Sigmoid colon (tissue), 6 donors: ENCODE measurements at regions not wholly inside any gene's neighbourhood (a gene's known extent, or its start where the extent isn't known, plus 50 kb on each side); places are given as distances from the start of the nearest gene placed in this dataset.

Experiments
- DNase-seq: peaks from one replicate; pipeline ENCODE4 v3.0.0-alpha.2; 2019
- H3K27ac ChIP-seq, 4 donors: fragments of 200-600 bp; sonication (generic); one replicate each; pipeline ENCODE4 v1.5.1; 2016 to 2019; ENCODE audit warnings: mild to moderate bottlenecking in 1 of 4
- H3K27me3 ChIP-seq, 3 donors: fragments of 200-600 bp; sonication (generic); one replicate each; pipeline ENCODE4 v1.5.1; 2019; ENCODE audit warnings: mild to moderate bottlenecking in 1 of 3
- H3K36me3 ChIP-seq, 4 donors: fragments of 200-600 bp; sonication (generic); one replicate each; pipeline ENCODE4 v1.5.1; 2016 to 2019
- H3K4me1 ChIP-seq, 4 donors: fragments of 200-600 bp; sonication (generic); one replicate each; pipeline ENCODE4 v1.5.1; 2017 to 2019
- H3K4me3 ChIP-seq, 4 donors: fragments of 200-600 bp; sonication (generic); one replicate each; pipeline ENCODE4 v1.5.1; 2017 to 2019; ENCODE audit warnings: mild to moderate bottlenecking in 2 of 4, moderate library complexity in 1 of 4
- H3K9me3 ChIP-seq, 4 donors: fragments of 200-600 bp in 3 of 4; sonication (generic) in 3 of 4; one replicate each; pipeline versions ENCODE4 v1.5.1 to v1.6.1; 2013 to 2019
- CTCF ChIP-seq, 4 experiments: fragments of 450-650 bp in 3 of 4; fragments of 200-600 bp in 1 of 4; IDR thresholded peaks; one replicate each; pipeline ENCODE4 v1.5.1; 2016 to 2019; ENCODE audit warnings: antibody characterized with exemption in 4 of 4, mild to moderate bottlenecking in 3 of 4, moderate library complexity in 2 of 4
- EP300 ChIP-seq, 4 donors: sonication (generic); formaldehyde crosslinking; IDR thresholded peaks; one replicate each; pipeline ENCODE4 v1.6.1; 2017; ENCODE audit warnings: antibody characterized with exemption in 4 of 4
- POLR2A ChIP-seq, 2 donors: fragments of 450-650 bp; IDR thresholded peaks; one replicate each; pipeline ENCODE4 v1.6.1; 2016; ENCODE audit warnings: antibody characterized with exemption in 2 of 2, mild to moderate bottlenecking in 2 of 2, moderate library complexity in 2 of 2
- POLR2AphosphoS5 ChIP-seq, 4 donors: sonication (generic); formaldehyde crosslinking; IDR thresholded peaks; one replicate each; pipeline ENCODE4 v1.6.1; 2017; ENCODE audit warnings: antibody characterized with exemption in 4 of 4
- WGBS, 2 donors: extraction: QIAGEN DNeasy Blood & Tissue Kit; methylation state at CpG; one replicate each; pipeline ENCODE4 v1.1.7; 2013; 5-methylcytosine and 5-hydroxymethylcytosine counted together
- intact Hi-C: fragments of 100-400 bp; cut with DNase I; formaldehyde crosslinking; loops from one replicate; pipeline ENCODE4 v1.15.1; 2023
- donor health status: healthy with polysubstance abuse.
- donor health status: healthy.

DNA sequence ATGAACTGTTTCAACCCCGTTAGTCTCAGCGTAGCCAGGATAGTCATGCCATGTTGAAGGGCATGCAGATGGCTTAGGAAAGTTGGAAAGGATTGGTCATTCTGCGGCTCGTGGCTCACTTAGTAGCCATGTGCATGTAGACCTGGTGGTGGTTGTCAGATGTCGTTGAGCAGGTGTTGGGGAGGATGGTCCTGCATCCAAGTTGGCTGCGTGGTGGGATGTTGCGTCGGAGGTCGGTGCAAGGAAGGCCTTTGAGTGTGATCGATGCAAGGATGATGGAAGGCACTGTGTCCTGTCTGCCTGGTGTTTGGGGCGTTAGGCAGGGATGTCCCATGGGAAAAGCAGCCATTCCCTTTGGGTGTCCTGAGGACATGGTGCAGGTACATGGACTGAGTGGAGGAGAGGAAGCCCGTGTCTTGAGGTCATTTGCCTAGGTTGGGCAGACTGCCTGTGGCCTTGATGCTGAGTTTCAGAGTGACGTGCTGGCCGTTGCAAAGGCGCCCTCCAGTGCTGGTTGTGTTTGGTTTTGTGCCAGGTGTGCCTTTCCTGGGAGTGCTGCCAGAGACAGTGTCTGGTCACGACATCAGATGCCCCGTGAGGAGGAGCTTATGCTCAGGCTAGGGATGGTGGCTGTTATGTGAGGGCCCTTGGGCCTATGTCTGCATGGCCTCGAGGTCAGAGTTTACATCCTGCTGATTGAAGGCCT, 103.4 kb downstream of the SNRPN start:
- whole genome bisulfite sequencing, 2 donors, result 89% methylated on average over 18 of the region's 18 CpGs
- Histone ChIP-seq H3K36me3 (peaks cover 76 to 100% (median 96%) of the 10 kb centered on the region in 4 donors), H3K27me3 (no peaks in the 10 kb centered on the region), H3K9me3 (peaks cover 79 to 100% (median 96%) of the 10 kb centered on the region in 4 donors), H3K4me3 (no peak overlapping the region), H3K27ac (no peak overlapping the region), H3K4me1 (no peaks in the 10 kb centered on the region)
- TF ChIP-seq POLR2AphosphoS5 (IDR thresholded peaks at IDR 0.05) (no peak), EP300 (IDR thresholded peaks at IDR 0.05) (no peak), CTCF (IDR thresholded peaks at IDR 0.05) (no peak), POLR2A (IDR thresholded peaks at IDR 0.05) (no peak)
- no peak for DNase-seq
- intact Hi-C loops, result no loop called here

DNA sequence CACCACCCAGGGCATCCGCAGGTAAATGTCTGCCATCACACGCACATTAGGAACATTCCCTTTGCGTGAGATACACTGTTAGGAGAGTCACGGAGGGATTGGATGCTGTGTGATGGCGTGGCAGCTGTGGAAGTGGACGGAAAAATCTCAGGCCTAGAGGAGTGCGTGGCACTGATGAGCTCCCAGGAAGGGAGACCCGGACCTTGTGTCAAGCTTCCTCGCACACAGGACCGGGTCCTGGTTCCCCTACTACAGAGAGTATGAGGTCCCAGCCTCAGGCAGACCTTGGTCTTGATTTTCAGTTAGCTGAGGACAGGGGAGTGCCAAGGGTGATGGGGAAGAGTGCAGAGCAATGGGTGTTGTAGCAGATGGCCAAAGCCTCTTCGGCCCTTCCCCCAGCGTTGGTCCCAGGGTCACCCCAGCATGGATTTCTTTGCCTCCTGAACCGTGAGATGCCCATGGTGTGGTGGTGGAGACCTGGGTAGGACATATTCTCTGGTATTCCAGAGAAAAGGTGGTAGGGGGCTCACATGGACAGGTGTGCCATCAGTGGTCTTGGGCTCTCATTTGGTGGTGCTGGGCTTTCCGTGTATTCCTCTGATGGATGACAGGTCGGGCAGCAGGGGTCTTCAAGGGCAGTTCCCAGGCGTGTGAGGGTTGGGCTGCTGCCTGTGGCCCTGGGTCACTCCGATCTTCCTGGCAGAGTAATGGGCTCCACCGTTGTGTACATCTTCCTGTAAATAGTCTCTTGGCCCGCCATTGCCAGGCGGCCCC, 105.1 kb downstream of the SNRPN start:
- no peaks in the 10 kb centered on the region for H3K4me1 ChIP-seq
- no peak overlapping the region for H3K27ac ChIP-seq
- peaks cover 86 to 100% (median 96%) of the 10 kb centered on the region in 4 donors for H3K9me3 ChIP-seq
- intact Hi-C loops, result no loop called here
- no peak overlapping the region for H3K4me3 ChIP-seq
- WGBS, 2 donors, result 92 to 94% methylated on average over 20 of the region's 20 CpGs
- TF ChIP-seq POLR2A (IDR thresholded peaks at IDR 0.05) (no peak), CTCF (IDR thresholded peaks at IDR 0.05) (no peak), POLR2AphosphoS5 (IDR thresholded peaks at IDR 0.05) (no peak), EP300 (IDR thresholded peaks at IDR 0.05) (no peak)
- H3K27me3 ChIP-seq, result no peaks in the 10 kb centered on the region
- peaks cover 68 to 100% (median 96%) of the 10 kb centered on the region in 4 donors for H3K36me3 ChIP-seq
- no peak for DNase-seq

- intact Hi-C loops, result no loop called here
- H3K4me3 ChIP-seq, result no peak overlapping the region
- no peak for DNase-seq
Observed at GRCh38 chr15:25060472-25060803, 105.7 kb downstream of the SNRPN start.

DNA sequence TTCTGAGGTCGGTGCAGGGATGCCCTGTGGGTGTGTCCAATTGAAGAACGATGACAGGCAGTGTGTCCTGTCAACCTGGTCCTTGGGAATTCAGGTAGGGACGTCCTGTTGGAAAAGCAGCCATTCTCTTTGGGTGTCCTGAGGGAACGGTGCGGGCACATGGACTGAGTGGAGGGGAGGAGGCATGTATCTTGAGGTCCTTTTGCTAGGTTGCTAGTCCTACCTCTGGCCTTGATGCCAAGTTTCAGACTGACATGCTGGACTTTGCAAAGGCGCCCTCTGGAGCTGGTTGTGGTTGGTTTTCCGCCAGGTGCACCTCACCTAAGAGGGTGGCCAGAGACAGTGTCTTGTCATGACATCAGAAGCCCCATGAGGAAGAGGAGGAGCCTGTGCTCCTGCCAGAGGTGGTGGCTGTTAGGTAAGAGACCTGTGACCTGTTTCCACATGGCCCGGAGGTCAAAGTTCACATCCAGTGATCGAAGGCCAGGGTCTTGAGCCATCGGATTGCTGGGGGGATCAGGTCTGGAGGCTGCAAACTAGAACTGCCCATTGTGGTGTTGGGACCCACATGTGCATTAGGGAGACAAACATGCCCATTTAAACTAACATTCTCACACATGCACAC, 106.3 kb downstream of the SNRPN start:
- no peaks in the 10 kb centered on the region for H3K4me1 ChIP-seq
- TF ChIP-seq EP300 (IDR thresholded peaks at IDR 0.05) (no peak), CTCF (IDR thresholded peaks at IDR 0.05) (no peak), POLR2A (IDR thresholded peaks at IDR 0.05) (no peak)
- H3K4me3 ChIP-seq, result no peak overlapping the region
- peaks cover 85 to 100% (median 98%) of the 10 kb centered on the region in 4 donors for H3K9me3 ChIP-seq
- DNase-seq, result no peak
- H3K36me3 ChIP-seq, result peaks cover 56 to 100% (median 96%) of the 10 kb centered on the region in 4 donors
- no peaks in the 10 kb centered on the region for H3K27me3 ChIP-seq
- WGBS, 2 donors, result 86 to 90% methylated on average over 10 of the region's 10 CpGs
- H3K27ac ChIP-seq, result no peak overlapping the region
- intact Hi-C loops, result no loop called here

More at GRCh38 chr15:25060472-25060803, 105.7 kb downstream of the SNRPN start:
- Histone ChIP-seq H3K4me1 (no peaks in the 10 kb centered on the region), H3K9me3 (peaks cover 86 to 100% (median 96%) of the 10 kb centered on the region in 4 donors), H3K27ac (no peak overlapping the region), H3K36me3 (peaks cover 63 to 100% (median 96%) of the 10 kb centered on the region in 4 donors), H3K27me3 (no peaks in the 10 kb centered on the region)
- WGBS, 2 donors, result 88 to 90% methylated on average over 8 of the region's 8 CpGs
- TF ChIP-seq POLR2AphosphoS5 (IDR thresholded peaks at IDR 0.05), result no peak
- no peak for TF ChIP-seq CTCF (IDR thresholded peaks at IDR 0.05)
- no peak for TF ChIP-seq EP300 (IDR thresholded peaks at IDR 0.05)
- TF ChIP-seq POLR2A (IDR thresholded peaks at IDR 0.05), result no peak
